Medulla oblongata (tissue), 1 donor: ENCODE measurements at regions not wholly inside any gene's neighbourhood (a gene's known extent, or its start where the extent isn't known, plus 50 kb on each side); places are given as distances from the start of the nearest gene placed in this dataset.
A peak's percentile ranks its signal among the peaks of the same experiment; 100 is the strongest.
"Not testable (repeated sequence)": the region's sequence is repeated elsewhere in the genome, so short reads cannot be mapped to it uniquely, and the experiment has no call there.

Experiments used
- DNase-seq: peaks from one replicate; pipeline ENCODE4 v3.0.0-alpha.2; 2015; ENCODE audit errors: extremely low spot score

- DNase-seq, result no peak
Measured at GRCh38 chr6:11961923-11962322, 50.2 kb upstream of the HIVEP1 start.

DNA sequence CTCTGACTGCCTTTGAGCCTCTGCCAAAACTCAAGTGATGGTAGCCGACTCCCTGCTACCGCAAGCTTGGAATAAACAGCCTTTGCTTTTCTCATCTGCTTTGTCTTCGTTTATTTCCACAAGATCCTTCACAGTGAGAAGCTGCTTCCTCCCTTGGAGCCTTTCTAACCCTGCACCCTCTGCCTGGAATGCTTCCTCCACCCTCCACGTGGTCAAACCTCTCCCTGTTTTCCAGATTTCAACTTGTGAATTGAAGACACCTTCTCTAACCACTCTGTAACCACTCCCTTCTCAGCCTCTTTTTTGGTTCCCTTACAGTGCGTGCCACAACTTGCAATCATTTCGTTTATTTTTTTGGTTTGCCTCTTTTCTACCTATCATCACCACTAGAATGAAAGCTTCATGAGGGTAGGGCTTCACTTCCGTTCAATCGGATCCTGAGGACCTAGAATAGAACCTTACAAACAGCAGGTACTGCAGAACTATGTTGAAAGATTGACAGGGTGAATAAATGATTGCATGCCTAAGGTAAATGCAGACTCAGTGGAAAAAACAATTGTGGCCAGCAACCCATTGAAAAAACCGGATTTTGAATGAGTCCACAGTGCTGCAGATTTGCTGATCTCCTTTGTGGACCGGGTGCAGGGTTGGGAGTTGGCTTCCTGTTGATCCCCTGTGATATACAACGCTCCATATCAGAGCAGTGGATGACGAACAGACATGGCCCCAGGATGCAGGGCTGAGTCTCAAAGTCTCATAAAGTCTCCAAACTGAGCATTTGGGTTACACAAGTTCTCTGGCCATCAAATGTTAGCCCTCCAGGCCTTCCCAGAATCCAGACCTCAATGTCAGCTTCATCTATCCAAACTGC lies 51.0 kb upstream of the HIVEP1 start:
- no peak for DNase-seq

DNA sequence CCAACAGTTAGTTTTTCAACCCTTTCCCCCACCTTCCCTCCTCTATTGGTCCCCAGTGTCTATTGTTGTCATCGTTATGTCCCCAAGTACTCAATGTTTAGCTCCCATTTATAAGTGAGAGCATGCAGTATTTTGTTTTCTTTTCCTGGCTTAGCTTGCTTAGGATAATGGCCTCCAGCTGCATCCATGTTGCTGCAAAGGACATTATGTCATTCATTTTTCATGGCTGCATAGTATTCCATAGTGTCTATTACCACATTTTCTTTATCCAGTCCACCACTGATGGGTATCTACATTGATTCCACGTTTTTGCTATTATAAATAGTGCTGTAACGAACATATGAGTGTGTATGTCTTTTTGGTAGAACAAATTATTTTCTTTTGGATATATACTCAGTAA lies 55.3 kb upstream of the HIVEP1 start:
- no peak for DNase-seq

GRCh38 chr6:11953641-11954040 lies 58.5 kb upstream of the HIVEP1 start:
- no peak for DNase-seq

DNA sequence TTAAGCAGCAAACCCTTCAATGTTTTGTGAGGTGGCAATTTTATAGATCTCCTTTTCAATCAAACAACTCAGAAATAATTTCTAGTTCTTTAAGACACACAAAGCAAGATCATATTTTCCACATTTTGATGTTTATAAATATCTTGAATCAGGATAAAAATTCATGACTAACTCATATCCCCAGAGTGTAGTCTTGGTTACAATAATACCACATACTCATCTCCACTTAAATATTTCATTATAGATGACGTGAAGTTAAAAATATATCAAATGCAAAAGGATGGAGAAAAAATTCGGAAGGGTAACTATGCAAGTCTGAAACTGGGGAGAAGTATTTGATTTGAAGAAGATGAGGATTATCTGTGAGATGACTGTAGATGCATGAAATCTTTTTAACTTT lies 59.8 kb upstream of the HIVEP1 start:
- DNase-seq, result no peak

- no peak for DNase-seq
Measured at GRCh38 chr6:11951868-11952267, 60.2 kb upstream of the HIVEP1 start.

- no peak for DNase-seq
Measured at GRCh38 chr6:11950109-11950508, 62.0 kb upstream of the HIVEP1 start.

DNA sequence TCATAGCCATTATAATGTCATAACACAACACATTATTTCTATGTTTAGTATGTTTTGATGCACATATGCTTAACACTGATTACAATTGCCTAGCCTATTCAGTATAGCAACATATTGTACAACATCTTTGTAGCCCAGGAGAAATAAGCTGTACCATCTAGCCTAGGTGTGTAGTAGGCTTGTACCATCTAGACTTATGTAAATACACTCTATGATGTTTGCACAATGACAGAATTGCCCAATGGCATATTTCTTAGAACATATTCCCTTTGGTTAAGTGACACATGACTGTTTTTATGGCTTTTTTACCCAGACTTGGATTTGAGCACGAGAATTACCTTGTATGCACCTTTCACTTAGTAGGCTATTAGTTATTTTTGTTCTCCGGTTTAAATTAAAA lies 64.5 kb upstream of the HIVEP1 start:
- no peak for DNase-seq

- no peak for DNase-seq
Measured at GRCh38 chr6:11947063-11947462, 65.0 kb upstream of the HIVEP1 start.

DNA sequence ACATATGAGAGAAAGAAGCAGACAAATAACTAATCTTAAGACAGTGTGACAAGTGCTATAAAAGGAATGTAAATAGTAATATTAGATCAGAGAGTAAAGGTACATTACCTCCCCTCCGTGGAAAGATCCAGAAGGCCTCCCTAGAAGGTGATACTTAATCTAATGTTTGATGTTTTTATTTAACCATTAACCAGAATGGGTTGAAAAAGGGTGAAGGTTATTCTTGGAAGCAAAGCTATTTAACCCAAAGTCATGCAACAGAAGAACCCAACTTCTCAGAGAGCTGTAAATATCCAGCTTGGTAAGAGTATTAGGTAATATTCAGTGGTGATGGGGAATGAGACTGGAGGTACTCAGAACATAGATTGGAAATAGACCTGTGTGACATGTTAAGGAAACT lies 68.0 kb upstream of the HIVEP1 start:
- DNase-seq, result no peak

GRCh38 chr6:11943060-11943459 lies 69.1 kb upstream of the HIVEP1 start:
- no peak for DNase-seq

GRCh38 chr6:11942185-11942864 lies 69.8 kb upstream of the HIVEP1 start:
- no peak for DNase-seq

GRCh38 chr6:11940532-11941166 lies 71.5 kb upstream of the HIVEP1 start:
- not testable (repeated sequence) for DNase-seq

DNA sequence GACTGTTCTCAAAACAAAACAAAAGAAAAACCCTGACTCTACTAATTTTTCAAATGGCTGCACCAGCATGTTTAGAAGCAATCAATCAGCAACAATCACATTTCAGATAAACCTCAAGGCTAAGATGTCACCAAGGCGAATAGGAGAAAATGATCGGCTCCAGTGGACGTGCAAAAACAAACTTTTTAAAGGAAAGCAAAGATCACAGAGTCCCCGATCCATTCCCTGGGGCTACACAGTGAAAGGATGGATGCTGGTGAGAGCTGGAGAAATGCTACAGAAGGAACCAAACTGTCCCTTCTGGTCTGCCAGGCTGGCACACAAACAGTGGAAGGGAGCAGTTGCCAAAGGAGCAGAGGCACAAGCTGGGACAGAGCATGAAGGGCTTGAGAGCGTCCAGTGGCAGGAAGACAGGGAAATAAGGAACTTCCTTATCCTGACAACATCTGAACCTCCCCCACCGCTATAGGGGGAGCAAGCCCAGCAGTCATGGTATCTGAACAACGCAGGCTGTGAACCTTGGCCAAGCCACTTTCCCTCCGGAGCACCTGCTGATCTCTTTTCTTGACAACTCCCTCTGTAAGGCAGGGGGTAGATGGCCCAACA lies 73.7 kb upstream of the HIVEP1 start:
- DNase-seq, result peak; percentile 17

- DNase-seq, result no peak
Measured at GRCh38 chr6:11934638-11935037, 77.5 kb upstream of the HIVEP1 start.

GRCh38 chr6:11932892-11933291 lies 79.2 kb upstream of the HIVEP1 start:
- not testable (repeated sequence) for DNase-seq

DNA sequence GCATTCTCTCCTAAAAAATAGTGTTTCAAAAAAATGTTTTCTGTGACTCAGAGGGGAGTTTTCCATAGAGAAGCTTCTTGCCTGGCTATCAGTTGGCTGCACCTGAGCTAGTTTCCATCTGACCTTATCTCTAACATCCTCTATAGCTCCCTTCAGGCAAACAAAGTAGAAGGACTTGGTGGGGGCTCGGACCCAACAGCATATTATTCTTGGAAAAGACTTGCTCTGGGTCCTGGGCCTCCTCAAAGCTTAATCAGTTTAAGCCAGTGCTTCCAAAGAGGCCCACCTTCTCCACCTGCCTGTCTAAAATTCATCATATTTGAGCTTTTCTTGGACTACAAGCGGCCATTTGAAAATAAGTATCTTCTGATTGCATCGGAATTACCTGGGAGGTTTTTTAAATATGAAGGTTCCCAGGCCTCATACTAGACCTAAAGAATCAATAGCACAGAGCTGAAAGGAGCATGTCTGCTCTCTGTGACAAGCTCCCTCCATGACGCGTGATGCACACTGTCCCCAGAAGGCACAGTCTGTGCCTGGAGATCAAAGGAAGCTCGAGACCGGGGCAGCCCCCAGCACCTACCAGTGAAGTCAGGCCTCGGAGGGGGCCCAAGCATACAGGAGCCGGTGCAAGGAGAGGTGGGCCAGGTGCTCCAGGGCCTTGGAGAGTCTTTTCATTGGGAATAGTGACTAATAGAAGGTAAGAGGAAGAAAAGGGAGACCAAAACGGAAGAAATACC lies 80.6 kb upstream of the HIVEP1 start:
- no peak for DNase-seq

DNA sequence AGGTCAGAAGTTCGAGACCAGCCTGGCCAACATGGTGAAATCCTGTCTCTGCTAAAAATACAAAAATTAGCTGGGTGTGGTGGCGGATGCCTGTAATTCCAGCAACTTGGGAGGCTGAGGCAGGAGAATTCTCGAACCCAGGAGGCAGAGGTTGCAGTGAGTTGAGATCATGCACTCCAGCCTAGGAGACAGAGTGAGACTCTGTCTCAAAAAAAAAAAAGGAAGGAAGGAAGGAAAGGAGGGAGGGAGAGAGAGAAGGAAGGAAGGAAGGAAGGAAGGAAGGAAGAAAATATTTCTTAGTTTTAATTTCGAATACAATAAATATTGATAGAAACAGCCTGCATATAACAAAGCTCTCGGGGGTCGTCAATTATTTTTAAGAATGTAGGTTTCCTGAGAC lies 81.3 kb upstream of the HIVEP1 start:
- not testable (repeated sequence) for DNase-seq

DNA sequence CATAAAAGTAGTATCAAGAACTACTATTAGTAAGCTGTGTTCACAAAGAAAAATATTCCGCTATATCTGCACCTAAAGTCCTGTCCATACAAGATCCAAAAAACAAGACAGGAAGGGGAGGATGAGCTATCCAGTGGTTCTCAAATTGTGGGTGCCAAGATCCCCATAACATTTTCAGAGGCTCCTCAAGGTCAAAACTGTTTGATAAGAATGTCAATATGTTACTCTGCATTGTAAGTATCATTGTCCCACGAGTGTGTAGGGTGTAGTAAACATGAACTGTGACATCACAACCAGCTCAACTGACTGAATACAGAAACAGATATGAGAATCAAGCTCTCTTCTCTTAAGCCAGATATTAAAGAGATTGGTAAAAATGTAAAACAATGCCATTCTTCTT lies 81.9 kb upstream of the HIVEP1 start:
- DNase-seq, result no peak

DNA sequence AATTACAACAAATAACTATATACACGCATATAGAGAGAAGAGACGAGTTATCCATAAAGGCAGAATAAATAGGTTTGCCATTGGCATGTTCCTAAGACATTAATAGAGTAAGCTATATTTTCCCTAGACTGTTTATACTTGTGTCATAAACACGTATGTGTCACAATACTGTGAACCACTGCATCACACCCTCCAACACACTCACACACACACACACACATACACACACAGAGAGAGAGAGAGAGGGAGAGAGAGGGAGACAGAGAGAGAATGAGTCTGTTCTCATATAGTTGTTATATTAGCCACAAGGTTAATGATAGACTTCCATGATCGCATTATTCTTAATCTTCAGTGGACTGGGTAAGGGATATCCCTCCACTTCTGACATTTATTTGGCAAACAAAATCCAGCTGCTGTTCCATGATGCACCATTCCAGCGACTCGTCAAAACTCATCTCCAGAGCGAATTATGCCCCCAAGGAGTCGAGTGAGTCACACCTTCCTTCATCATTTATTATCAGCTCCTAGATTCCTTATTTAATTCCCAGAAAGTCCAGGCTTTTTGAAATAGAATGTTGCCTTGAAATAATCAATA lies 82.8 kb upstream of the HIVEP1 start:
- DNase-seq, result no peak
